Stimulated activated CD8-positive, alpha-beta memory T cell treated with anti-CD3 and anti-CD28 coated beads, Interleukin-4, amount 100 ng/mL, for 4 hours (primary cell): ENCODE measurements at regions not wholly inside any gene's neighbourhood (a gene's known extent, or its start where the extent isn't known, plus 50 kb on each side); places are given as distances from the start of the nearest gene placed in this dataset.
"Not testable (repeated sequence)": the region's sequence is repeated elsewhere in the genome, so short reads cannot be mapped to it uniquely, and the experiment has no call there.

Experiments used
- DNase-seq, 2 donors: peaks; one replicate each; pipeline ENCODE4 v3.0.0-alpha.2; 2020; ENCODE audit warnings: low read depth in 2 of 2, low spot score in 1 of 2

- no peak for DNase-seq
Measured at GRCh38 chr2:133970641-133971040, 283.2 kb upstream of the MGAT5 start.

- DNase-seq: no peak
Measured at GRCh38 chr2:133972297-133972696, 281.6 kb upstream of the MGAT5 start.

- DNase-seq: no peak
Measured at GRCh38 chr2:133972786-133973185, 281.1 kb upstream of the MGAT5 start.

GRCh38 chr2:133974353-133974752, 279.5 kb upstream of the MGAT5 start:
- no peak for DNase-seq

- DNase-seq: no peak
Measured at GRCh38 chr2:133975135-133975534, 278.7 kb upstream of the MGAT5 start.

GRCh38 chr2:133975676-133976428, 278.0 kb upstream of the MGAT5 start:
- DNase-seq: no peak

GRCh38 chr2:133976659-133977058, 277.2 kb upstream of the MGAT5 start:
- DNase-seq: no peak

GRCh38 chr2:133977405-133977804, 276.5 kb upstream of the MGAT5 start:
- no peak for DNase-seq

GRCh38 chr2:133982256-133982655, 271.6 kb upstream of the MGAT5 start:
- DNase-seq: no peak

- DNase-seq: no peak
Measured at GRCh38 chr2:133985563-133985962, 268.3 kb upstream of the MGAT5 start.

GRCh38 chr2:133986081-133986837, 267.6 kb upstream of the MGAT5 start:
- no peak for DNase-seq

GRCh38 chr2:133986881-133987795, 266.7 kb upstream of the MGAT5 start:
- no peak for DNase-seq

- no peak for DNase-seq
Measured at GRCh38 chr2:133988316-133988891, 265.5 kb upstream of the MGAT5 start.

GRCh38 chr2:133991606-133992168, 262.2 kb upstream of the MGAT5 start:
- no peak for DNase-seq

GRCh38 chr2:133992454-133992853, 261.4 kb upstream of the MGAT5 start:
- DNase-seq: no peak

- no peak for DNase-seq
Measured at GRCh38 chr2:133993160-133993559, 260.7 kb upstream of the MGAT5 start.

- DNase-seq: not testable (repeated sequence)
Measured at GRCh38 chr2:133998726-133999125, 255.1 kb upstream of the MGAT5 start.

- no peak for DNase-seq
Measured at GRCh38 chr2:134002391-134002790, 251.5 kb upstream of the MGAT5 start.

- no peak for DNase-seq
Measured at GRCh38 chr2:134002921-134003320, 251.0 kb upstream of the MGAT5 start.

GRCh38 chr2:134004467-134004866, 249.4 kb upstream of the MGAT5 start:
- no peak for DNase-seq

GRCh38 chr2:134008837-134009236, 245.0 kb upstream of the MGAT5 start:
- no peak for DNase-seq
